Upper lobe of left lung (tissue), 6 donors: ENCODE measurements at regions not wholly inside any gene's neighbourhood (a gene's known extent, or its start where the extent isn't known, plus 50 kb on each side); places are given as distances from the start of the nearest gene placed in this dataset.

Experiments
- ATAC-seq, 2 donors: fragments of 200-7000 bp; cut with Tn5 transposase; one replicate each; pipeline ENCODE4 v1.9.1; 2022; ENCODE audit warnings: mild to moderate bottlenecking in 2 of 2, moderate library complexity in 2 of 2; ENCODE audit not compliant: low FRiP score in 2 of 2
- DNase-seq, 2 donors: peaks; one replicate each; pipeline ENCODE4 v3.0.0-alpha.2; 2019 to 2020
- H3K27ac ChIP-seq, 4 donors: fragments of 200-600 bp; sonication (generic); one replicate each; pipeline ENCODE4 v1.5.1; 2016 to 2019
- H3K27me3 ChIP-seq, 4 donors: fragments of 200-600 bp; sonication (generic); one replicate each; pipeline ENCODE4 v1.5.1; 2017 to 2019
- H3K36me3 ChIP-seq, 4 donors: fragments of 200-600 bp; sonication (generic); one replicate each; pipeline ENCODE4 v1.5.1; 2016 to 2019
- H3K4me1 ChIP-seq, 4 donors: fragments of 200-600 bp; sonication (generic); one replicate each; pipeline ENCODE4 v1.5.1; 2018 to 2019
- H3K4me3 ChIP-seq, 4 donors: fragments of 200-600 bp; sonication (generic); one replicate each; pipeline ENCODE4 v1.5.1; 2017 to 2019; ENCODE audit warnings: mild to moderate bottlenecking in 2 of 4, moderate library complexity in 1 of 4
- H3K9me3 ChIP-seq, 4 donors: fragments of 200-600 bp; sonication (generic); one replicate each; pipeline ENCODE4 v1.5.1; 2018 to 2019
- EP300 ChIP-seq, 4 donors: sonication (generic); formaldehyde crosslinking; IDR thresholded peaks; one replicate each; pipeline ENCODE4 v1.5.1; 2017; ENCODE audit warnings: antibody characterized with exemption in 4 of 4, control low read depth in 2 of 4
- POLR2A ChIP-seq, 4 donors: fragments of 450-650 bp; IDR thresholded peaks; one replicate each; pipeline ENCODE4 v1.5.1; 2016 to 2017; ENCODE audit warnings: antibody characterized with exemption in 4 of 4, mild to moderate bottlenecking in 2 of 4
- POLR2AphosphoS5 ChIP-seq, 2 donors: sonication (generic); formaldehyde crosslinking; IDR thresholded peaks; one replicate each; pipeline ENCODE4 v1.5.1; 2017; ENCODE audit warnings: antibody characterized with exemption in 2 of 2
- WGBS, 2 donors: methylation state at CpG; one replicate each; pipeline ENCODE4 v1.1.5; 2017 to 2018; 5-methylcytosine and 5-hydroxymethylcytosine counted together
- TF ChIP-seq, protein P1 (sequence below), 6 experiments: fragments of 450-650 bp in 4 of 6; fragments of 200-600 bp in 2 of 6; sonication (generic) in 2 of 6; IDR thresholded peaks; one replicate each; pipeline ENCODE4 v1.5.1; 2016 to 2019; ENCODE audit warnings: antibody characterized with exemption in 6 of 6
- donor health status: DM: no; HTN: no; CAD: no; lungs with moderate emphysema.
- donor health status: DM: no; HTN: yes; CAD: no; lungs with severe emphysema.

DNA sequence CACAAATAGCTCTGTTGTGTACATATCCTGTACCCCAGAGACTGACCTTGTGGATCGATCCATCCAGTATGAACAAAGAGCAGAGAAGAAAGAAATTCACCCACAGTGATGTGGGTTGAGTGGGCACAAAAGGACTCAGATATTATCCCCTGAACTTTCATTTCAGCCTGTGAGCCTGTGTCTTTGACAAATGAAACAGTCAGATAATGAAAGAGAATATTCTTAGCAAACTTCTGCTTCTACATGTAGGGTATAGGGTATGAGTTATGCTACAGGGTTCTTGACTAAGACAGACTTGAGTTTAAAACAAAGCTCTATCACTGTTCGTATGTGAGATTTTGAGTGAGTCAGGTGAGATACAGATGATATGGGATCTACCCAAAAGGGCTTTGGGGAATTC is 359.7 kb downstream of the MAFB start:
- no peak overlapping the region for H3K4me3 ChIP-seq
- H3K9me3 ChIP-seq = no peaks in the 10 kb centered on the region
- no peak overlapping the region for H3K27ac ChIP-seq
- H3K27me3 ChIP-seq = no peaks in the 10 kb centered on the region
- H3K4me1 ChIP-seq = no peaks in the 10 kb centered on the region
- no peaks in the 10 kb centered on the region for H3K36me3 ChIP-seq
- DNase-seq (no peak), ATAC-seq (no peak)
- TF ChIP-seq POLR2A (IDR thresholded peaks at IDR 0.05) (no peak), EP300 (IDR thresholded peaks at IDR 0.05) (no peak), POLR2AphosphoS5 (IDR thresholded peaks at IDR 0.05) (no peak)
- TF ChIP-seq, protein P1, sequence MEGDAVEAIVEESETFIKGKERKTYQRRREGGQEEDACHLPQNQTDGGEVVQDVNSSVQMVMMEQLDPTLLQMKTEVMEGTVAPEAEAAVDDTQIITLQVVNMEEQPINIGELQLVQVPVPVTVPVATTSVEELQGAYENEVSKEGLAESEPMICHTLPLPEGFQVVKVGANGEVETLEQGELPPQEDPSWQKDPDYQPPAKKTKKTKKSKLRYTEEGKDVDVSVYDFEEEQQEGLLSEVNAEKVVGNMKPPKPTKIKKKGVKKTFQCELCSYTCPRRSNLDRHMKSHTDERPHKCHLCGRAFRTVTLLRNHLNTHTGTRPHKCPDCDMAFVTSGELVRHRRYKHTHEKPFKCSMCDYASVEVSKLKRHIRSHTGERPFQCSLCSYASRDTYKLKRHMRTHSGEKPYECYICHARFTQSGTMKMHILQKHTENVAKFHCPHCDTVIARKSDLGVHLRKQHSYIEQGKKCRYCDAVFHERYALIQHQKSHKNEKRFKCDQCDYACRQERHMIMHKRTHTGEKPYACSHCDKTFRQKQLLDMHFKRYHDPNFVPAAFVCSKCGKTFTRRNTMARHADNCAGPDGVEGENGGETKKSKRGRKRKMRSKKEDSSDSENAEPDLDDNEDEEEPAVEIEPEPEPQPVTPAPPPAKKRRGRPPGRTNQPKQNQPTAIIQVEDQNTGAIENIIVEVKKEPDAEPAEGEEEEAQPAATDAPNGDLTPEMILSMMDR (IDR thresholded peaks at IDR 0.05) = no peak
- 69 to 88% methylated on average over 2 of the region's 2 CpGs for WGBS, 2 donors

DNA sequence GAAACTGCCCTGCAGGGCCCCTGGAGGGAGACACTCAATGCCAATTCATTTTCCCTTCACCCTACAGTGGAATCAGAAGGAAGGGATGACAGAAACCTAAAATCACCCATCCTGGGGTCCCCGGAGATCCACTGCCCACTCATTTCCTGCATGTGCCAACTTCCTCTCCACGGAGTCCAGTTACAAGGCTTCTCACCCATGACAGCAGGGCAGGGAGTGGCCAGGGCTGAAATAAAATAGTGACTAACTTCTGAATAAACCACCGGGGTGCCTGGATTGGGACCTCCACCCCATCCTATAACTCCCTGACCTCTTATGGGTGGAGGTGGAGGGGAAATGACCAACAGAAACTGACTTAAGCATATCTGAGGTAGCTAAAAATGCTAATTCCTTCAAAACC is 362.3 kb downstream of the MAFB start:
- Histone ChIP-seq H3K9me3 (no peaks in the 10 kb centered on the region), H3K36me3 (no peaks in the 10 kb centered on the region), H3K4me3 (no peak overlapping the region), H3K27ac (no peak overlapping the region), H3K27me3 (no peaks in the 10 kb centered on the region), H3K4me1 (no peaks in the 10 kb centered on the region)
- DNase-seq (peak in 1 of 2 donors; percentile 40), ATAC-seq (peak in 1 of 2 donors; percentile 67)
- TF ChIP-seq POLR2AphosphoS5 (IDR thresholded peaks at IDR 0.05) (peak in 1 of 2 donors; percentile 10), EP300 (IDR thresholded peaks at IDR 0.05) (no peak)
- WGBS, 2 donors = 43 to 59% methylated on average over 3 of the region's 3 CpGs

DNA sequence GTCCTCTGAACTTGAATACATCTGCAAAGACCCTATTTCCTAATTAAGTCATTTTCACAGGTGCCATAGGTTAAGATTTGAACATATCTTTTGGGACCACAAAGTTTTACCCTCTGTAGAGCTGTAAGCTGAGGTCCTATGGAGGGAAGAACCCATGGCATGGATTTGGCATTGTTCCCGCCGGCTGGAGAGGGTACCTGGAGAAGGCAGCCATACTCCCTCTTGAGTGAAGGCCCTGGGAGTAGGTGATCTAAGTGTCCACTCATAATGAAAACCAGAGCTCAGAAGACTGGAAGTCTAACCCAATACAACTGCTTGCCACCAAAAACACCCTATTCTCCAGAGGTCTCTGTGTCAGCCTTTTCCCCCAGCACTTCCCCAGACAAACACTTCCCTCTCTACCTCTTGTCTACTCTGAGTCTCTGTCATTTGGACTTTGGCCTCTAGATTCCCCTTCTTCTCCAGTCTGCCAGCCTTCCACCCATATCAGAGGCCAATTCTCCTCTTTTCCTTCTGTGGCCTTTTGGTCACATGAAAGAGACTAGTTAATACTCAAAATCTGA is 363.9 kb downstream of the MAFB start:
- no peaks in the 10 kb centered on the region for H3K27me3 ChIP-seq
- ATAC-seq = no peak
- TF ChIP-seq EP300 (IDR thresholded peaks at IDR 0.05) (no peak), POLR2A (IDR thresholded peaks at IDR 0.05) (no peak)
- TF ChIP-seq, protein P1 (IDR thresholded peaks at IDR 0.05) = no peak
- H3K4me1 ChIP-seq = no peaks in the 10 kb centered on the region
- no peaks in the 10 kb centered on the region for H3K9me3 ChIP-seq
- H3K27ac ChIP-seq = no peak overlapping the region
- no peaks in the 10 kb centered on the region for H3K36me3 ChIP-seq
- no peak for DNase-seq
- 100% methylated on average over 2 of the region's 2 CpGs for WGBS, 2 donors
- H3K4me3 ChIP-seq = no peak overlapping the region

DNA sequence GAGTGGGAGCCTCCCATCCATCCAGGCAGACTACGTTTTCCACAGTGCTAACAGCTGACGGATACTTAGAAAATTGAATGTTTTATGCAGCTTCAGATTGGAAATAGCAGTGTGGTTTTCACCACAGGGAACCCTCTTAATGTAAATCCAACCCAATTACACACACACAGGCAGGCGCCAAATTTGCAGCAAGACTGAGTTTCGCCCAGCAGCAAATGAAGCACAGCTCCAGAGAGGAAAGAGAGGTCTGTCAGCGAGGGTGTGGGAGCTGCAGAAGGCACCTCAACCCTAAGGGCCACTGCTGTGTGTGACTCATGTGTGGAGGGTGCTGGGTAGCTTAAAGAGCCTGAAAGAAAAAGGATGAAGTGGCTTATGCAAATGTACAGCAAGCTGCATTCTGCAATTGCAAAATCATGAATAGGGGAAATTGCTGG is 365.7 kb downstream of the MAFB start:
- H3K36me3 ChIP-seq = no peaks in the 10 kb centered on the region
- 61 to 63% methylated on average over 5 of the region's 5 CpGs for WGBS, 2 donors
- TF ChIP-seq POLR2AphosphoS5 (IDR thresholded peaks at IDR 0.05) = no peak
- TF ChIP-seq EP300 (IDR thresholded peaks at IDR 0.05) = no peak
- TF ChIP-seq, protein P1 (IDR thresholded peaks at IDR 0.05) = no peak
- TF ChIP-seq POLR2A (IDR thresholded peaks at IDR 0.05) = peak in 1 of 4 donors; percentile 37
- H3K27ac ChIP-seq = peak overlapping the region in 1 of 4 donors; percentile 2
- DNase-seq (peak in 1 of 2 donors; percentile 64), ATAC-seq (peak; percentile 64 to 70)
- no peak overlapping the region for H3K4me3 ChIP-seq
- no peaks in the 10 kb centered on the region for H3K4me1 ChIP-seq
- H3K9me3 ChIP-seq = no peaks in the 10 kb centered on the region
- no peaks in the 10 kb centered on the region for H3K27me3 ChIP-seq

DNA sequence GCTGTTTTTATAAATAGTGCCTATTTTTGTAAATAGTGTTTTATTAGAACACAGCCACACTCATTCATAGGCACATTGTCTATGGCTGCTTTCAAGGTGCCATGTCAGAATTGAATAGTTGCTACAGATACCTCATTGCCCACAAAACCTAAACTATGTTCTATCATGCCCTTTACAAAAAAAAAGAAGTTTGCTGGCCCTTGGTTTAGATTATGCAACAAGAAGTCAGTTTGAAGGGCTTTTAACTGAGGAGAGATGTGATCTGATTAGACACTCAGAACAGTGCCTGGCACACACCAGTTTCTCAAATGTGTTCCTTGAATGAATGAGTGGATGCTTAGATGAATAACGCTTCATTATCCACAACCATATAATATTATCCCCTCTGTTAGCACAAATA is 366.1 kb downstream of the MAFB start:
- H3K27ac ChIP-seq = peak overlapping the region in 1 of 4 donors; percentile 2
- H3K36me3 ChIP-seq = no peaks in the 10 kb centered on the region
- no peaks in the 10 kb centered on the region for H3K9me3 ChIP-seq
- TF ChIP-seq, protein P1 (IDR thresholded peaks at IDR 0.05) = no peak
- TF ChIP-seq EP300 (IDR thresholded peaks at IDR 0.05) = no peak
- no peak for TF ChIP-seq POLR2A (IDR thresholded peaks at IDR 0.05)
- no peak for TF ChIP-seq POLR2AphosphoS5 (IDR thresholded peaks at IDR 0.05)
- no peaks in the 10 kb centered on the region for H3K27me3 ChIP-seq
- DNase-seq (no peak), ATAC-seq (no peak)
- no peaks in the 10 kb centered on the region for H3K4me1 ChIP-seq
- 72 to 78% methylated on average over 1 of the region's 1 CpG for WGBS, 2 donors
- no peak overlapping the region for H3K4me3 ChIP-seq
